ENCODE measurements at regions not wholly inside any gene's neighbourhood (a gene's known extent, or its start where the extent isn't known, plus 50 kb on each side); places are given as distances from the start of the nearest gene placed in this dataset.

DNA sequence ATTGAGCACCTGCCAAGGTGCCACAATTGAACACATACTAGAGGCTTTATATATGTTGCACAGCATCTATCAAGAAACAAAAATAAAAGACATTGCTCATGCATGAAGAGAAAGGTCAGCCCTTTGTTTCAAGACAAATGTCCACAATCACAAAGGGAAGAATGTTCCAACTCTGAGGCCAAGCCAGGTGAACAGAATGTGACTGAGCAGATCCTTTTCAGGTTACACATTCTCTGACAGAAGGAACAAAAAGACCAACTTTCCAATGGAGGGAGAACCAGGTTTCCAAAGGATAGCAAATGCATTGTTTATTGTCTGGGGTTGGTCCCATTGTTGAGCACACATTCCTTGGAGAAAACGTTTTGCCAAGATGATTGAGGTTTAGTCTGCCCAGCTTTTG lies 50.2 kb upstream of the FAM174B start:
- CTCF ChIA-PET = interaction anchor here (1.2 kb wide), 1 partner anchor 9 kb away, joined by 6 read pairs; no protein-coding TSS in a partner anchor
- POLR2A ChIA-PET = no interaction called here
- no peak for DNase-seq (ENCODE audit: extremely low spot score)

DNA sequence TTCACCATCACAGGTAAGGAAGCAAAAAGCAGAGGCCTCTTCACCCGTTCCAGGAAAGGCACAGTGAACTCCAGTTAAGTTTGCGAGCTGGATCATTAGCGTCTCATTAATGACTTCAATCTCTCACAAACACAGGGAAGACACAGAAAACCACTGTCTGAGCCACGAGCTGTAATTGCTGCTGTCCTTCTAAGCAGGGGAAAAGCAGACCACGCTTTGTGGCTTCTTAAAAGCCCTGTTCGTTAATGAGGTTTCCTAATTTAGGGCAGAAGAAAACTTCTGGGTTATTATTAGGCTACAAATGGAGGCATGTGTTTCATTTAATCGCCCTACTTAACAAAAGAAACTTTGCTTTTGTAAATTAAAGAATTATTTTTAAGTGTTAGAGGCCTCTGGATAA lies 50.6 kb upstream of the FAM174B start:
- ChIA-PET POLR2A (no interaction called here), CTCF (interaction anchor here (1.2 kb wide), 1 partner anchor 9 kb away, joined by 6 read pairs; no protein-coding TSS in a partner anchor)
- DNase-seq (ENCODE audit: extremely low spot score) = no peak
- TF ChIP-seq L3MBTL2 (conservative IDR thresholded peaks at IDR 0.05) (no peak), ZNF384 (IDR thresholded peaks at IDR 0.05) (no peak), SP1 (IDR thresholded peaks at IDR 0.05) (no peak), NFRKB (IDR thresholded peaks at IDR 0.05) (no peak), SUZ12 (IDR thresholded peaks at IDR 0.05) (no peak), FOXK2 (IDR thresholded peaks at IDR 0.05) (no peak), FOXA1 (IDR thresholded peaks at IDR 0.05) (no peak), FOXM1 (IDR thresholded peaks at IDR 0.05; ENCODE audit: borderline replicate concordance) (no peak), BHLHE40 (IDR thresholded peaks at IDR 0.05; ENCODE audit: borderline replicate concordance) (no peak), LEF1 (IDR thresholded peaks at IDR 0.05; ENCODE audit: borderline replicate concordance) (no peak)
- TF ChIP-seq, protein P1, sequence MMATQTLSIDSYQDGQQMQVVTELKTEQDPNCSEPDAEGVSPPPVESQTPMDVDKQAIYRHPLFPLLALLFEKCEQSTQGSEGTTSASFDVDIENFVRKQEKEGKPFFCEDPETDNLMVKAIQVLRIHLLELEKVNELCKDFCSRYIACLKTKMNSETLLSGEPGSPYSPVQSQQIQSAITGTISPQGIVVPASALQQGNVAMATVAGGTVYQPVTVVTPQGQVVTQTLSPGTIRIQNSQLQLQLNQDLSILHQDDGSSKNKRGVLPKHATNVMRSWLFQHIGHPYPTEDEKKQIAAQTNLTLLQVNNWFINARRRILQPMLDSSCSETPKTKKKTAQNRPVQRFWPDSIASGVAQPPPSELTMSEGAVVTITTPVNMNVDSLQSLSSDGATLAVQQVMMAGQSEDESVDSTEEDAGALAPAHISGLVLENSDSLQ (IDR thresholded peaks at IDR 0.05) = no peak

More for the DNA sequence above, 50.2 kb upstream of the FAM174B start:
- no peak for TF ChIP-seq LEF1 (IDR thresholded peaks at IDR 0.05; ENCODE audit: borderline replicate concordance)
- TF ChIP-seq ELF4 (IDR thresholded peaks at IDR 0.05) = no peak
- no peak for TF ChIP-seq TARDBP (IDR thresholded peaks at IDR 0.05)
- TF ChIP-seq L3MBTL2 (conservative IDR thresholded peaks at IDR 0.05) = no peak
- TF ChIP-seq ARNT (IDR thresholded peaks at IDR 0.05) = no peak
- no peak for TF ChIP-seq SUZ12 (IDR thresholded peaks at IDR 0.05)
- no peak for TF ChIP-seq SP1 (IDR thresholded peaks at IDR 0.05)

DNA sequence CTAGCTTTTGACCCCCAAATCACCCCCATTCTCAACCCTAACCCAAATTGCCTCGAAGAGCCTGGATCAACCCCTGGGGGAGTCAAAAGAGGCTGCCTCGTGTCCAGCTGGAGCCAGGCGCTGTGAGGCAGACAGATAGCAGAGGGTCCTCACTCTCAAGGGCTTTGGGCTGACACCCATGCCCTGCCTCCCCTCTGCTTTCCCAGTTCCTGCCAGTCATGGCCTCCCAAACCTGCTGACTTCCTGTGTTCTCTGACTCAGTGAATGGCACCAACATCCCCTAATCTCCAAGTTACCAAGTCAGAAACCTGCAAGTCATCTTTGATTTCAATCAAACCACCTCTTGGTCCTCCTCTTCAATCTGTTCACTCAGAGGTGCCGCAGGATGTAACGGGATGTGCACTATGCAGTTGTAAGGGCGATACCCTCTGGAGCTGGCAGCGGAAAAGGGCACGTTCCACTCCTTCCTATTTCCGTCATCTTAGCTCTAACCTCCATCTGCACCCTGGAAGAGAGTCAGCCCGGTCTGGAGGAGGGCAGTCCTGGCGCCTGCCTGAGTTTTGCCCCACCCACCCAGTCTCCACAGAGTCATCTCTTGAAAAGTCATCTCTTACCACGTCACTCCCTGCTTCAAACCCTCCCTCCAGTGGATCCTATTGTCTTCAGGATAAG lies 52.4 kb upstream of the FAM174B start:
- DNase-seq (ENCODE audit: extremely low spot score) = no peak
- TF ChIP-seq CTBP1 (IDR thresholded peaks at IDR 0.05; ENCODE audit: borderline replicate concordance) = no peak
- TF ChIP-seq LEF1 (IDR thresholded peaks at IDR 0.05; ENCODE audit: borderline replicate concordance) = no peak
- TF ChIP-seq ELF4 (IDR thresholded peaks at IDR 0.05) = no peak
- no peak for TF ChIP-seq BHLHE40 (IDR thresholded peaks at IDR 0.05; ENCODE audit: borderline replicate concordance)
- TF ChIP-seq FOXK2 (IDR thresholded peaks at IDR 0.05) = no peak
- no peak for TF ChIP-seq FOXM1 (IDR thresholded peaks at IDR 0.05; ENCODE audit: borderline replicate concordance)
- no peak for TF ChIP-seq TARDBP (IDR thresholded peaks at IDR 0.05)
- TF ChIP-seq NFRKB (IDR thresholded peaks at IDR 0.05) = no peak
- TF ChIP-seq SP1 (IDR thresholded peaks at IDR 0.05) = no peak
- no peak for TF ChIP-seq ZNF384 (IDR thresholded peaks at IDR 0.05)
- CTCF ChIA-PET = no interaction called here
- POLR2A ChIA-PET = no interaction called here

DNA sequence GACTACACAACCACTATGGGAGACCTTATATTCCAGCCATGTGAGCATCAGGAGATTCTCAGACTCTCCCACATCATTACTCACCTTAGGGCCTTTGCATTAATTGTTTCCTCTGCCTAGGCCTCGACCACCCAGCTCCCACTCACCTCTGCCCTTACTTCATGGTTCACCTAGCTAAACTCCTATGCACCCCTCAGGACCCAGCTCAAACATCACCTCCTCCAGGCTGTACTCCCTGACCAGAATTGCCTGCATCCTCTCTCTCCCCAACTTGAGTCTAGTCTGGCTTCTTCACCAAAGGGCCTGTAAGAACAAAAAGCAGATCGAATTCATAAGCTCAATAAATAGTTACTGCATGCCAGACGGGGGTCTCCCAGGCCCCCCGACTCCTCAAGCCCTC lies 53.1 kb upstream of the FAM174B start:
- ChIA-PET POLR2A (no interaction called here), CTCF (interaction anchor here (0.7 kb wide), 1 partner anchor 187 kb away, joined by 4 read pairs; no protein-coding TSS in a partner anchor)
- DNase-seq (ENCODE audit: extremely low spot score) = no peak
- no peak for TF ChIP-seq HDGF (IDR thresholded peaks at IDR 0.05; ENCODE audit: borderline replicate concordance)
- TF ChIP-seq NFRKB (IDR thresholded peaks at IDR 0.05) = no peak
- TF ChIP-seq FOXM1 (IDR thresholded peaks at IDR 0.05; ENCODE audit: borderline replicate concordance) = no peak
- TF ChIP-seq FOXA1 (IDR thresholded peaks at IDR 0.05) = no peak
- no peak for TF ChIP-seq TARDBP (IDR thresholded peaks at IDR 0.05)

DNA sequence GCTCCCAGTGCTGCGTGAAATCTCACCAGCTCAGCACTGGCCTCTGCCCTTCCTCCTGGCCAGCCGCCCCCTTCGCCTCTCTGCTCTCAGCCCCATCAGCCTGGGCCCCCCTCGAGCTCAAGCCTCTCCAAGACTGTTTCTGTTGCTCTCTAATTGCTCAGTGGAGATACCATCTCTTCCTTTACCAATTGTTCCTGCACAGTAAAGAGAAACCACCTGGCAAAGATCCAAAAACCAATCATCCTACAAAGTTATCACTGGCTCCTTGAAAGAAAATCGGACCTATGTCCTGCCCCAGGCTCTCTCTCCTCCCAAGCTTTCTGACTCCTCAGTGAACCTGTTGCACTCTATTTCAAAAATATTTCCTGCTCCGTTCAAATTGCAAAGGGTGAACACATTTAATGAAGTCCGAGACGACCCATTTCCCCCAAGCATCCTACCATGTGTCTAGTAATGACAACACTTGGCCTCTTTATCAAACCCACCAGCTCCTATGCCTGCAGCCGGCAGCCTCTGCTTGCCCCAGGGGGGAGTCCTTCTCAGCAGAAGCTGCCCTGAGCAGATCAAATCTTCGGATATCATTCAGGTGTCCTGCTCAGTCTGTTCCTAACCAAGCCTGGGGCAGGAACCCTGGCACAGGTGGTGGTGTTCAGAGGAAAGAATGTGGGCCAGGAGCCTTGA lies 53.7 kb upstream of the FAM174B start:
- no peak for DNase-seq (ENCODE audit: extremely low spot score)
- TF ChIP-seq FOXK2 (IDR thresholded peaks at IDR 0.05) = no peak
- TF ChIP-seq, protein P1 (IDR thresholded peaks at IDR 0.05) = no peak
- no peak for TF ChIP-seq FOXA1 (IDR thresholded peaks at IDR 0.05)
- TF ChIP-seq ELF4 (IDR thresholded peaks at IDR 0.05) = no peak
- no peak for TF ChIP-seq CTBP1 (IDR thresholded peaks at IDR 0.05; ENCODE audit: borderline replicate concordance)
- no peak for TF ChIP-seq FOXM1 (IDR thresholded peaks at IDR 0.05; ENCODE audit: borderline replicate concordance)
- TF ChIP-seq TARDBP (IDR thresholded peaks at IDR 0.05) = no peak
- no peak for TF ChIP-seq BHLHE40 (IDR thresholded peaks at IDR 0.05; ENCODE audit: borderline replicate concordance)
- TF ChIP-seq SP1 (IDR thresholded peaks at IDR 0.05) = no peak
- TF ChIP-seq HDGF (IDR thresholded peaks at IDR 0.05; ENCODE audit: borderline replicate concordance) = no peak
- no peak for TF ChIP-seq SUZ12 (IDR thresholded peaks at IDR 0.05)
- no peak for TF ChIP-seq LEF1 (IDR thresholded peaks at IDR 0.05; ENCODE audit: borderline replicate concordance)
- TF ChIP-seq ARNT (IDR thresholded peaks at IDR 0.05) = no peak
- TF ChIP-seq ZNF384 (IDR thresholded peaks at IDR 0.05) = no peak
- no peak for TF ChIP-seq NFRKB (IDR thresholded peaks at IDR 0.05)
- TF ChIP-seq L3MBTL2 (conservative IDR thresholded peaks at IDR 0.05) = no peak
- ChIA-PET POLR2A (no interaction called here), CTCF (interaction anchor here (0.7 kb wide), 1 partner anchor 187 kb away, joined by 4 read pairs; no protein-coding TSS in a partner anchor)

DNA sequence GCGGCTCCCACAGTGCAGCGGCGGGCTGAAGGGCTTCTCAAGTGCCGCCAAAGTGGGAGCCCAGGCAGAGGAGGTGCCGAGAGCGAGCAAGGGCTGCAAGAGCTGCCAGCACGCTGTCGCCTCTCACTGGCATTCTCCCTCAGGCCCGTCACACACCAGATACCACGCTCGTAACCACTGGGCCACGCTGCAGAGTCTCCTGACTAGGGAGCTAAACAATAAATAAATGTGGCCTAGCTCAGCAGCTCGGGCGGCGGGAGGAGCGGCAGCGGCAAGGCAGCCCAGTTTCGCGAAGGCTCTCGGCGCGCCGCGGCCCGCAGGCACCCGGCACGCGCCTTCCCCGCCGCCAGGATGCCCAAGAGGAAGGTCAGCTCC lies 55.9 kb upstream of the FAM174B start:
- DNase-seq (ENCODE audit: extremely low spot score) = no peak
- TF ChIP-seq ZNF384 (IDR thresholded peaks at IDR 0.05) (no peak), ARNT (IDR thresholded peaks at IDR 0.05) (no peak), LEF1 (IDR thresholded peaks at IDR 0.05; ENCODE audit: borderline replicate concordance) (no peak), SUZ12 (IDR thresholded peaks at IDR 0.05) (no peak), TARDBP (IDR thresholded peaks at IDR 0.05) (no peak), NFRKB (IDR thresholded peaks at IDR 0.05) (no peak), HDGF (IDR thresholded peaks at IDR 0.05; ENCODE audit: borderline replicate concordance) (no peak), SP1 (IDR thresholded peaks at IDR 0.05) (no peak), CTBP1 (IDR thresholded peaks at IDR 0.05; ENCODE audit: borderline replicate concordance) (no peak), FOXA1 (IDR thresholded peaks at IDR 0.05) (no peak), BHLHE40 (IDR thresholded peaks at IDR 0.05; ENCODE audit: borderline replicate concordance) (no peak), FOXM1 (IDR thresholded peaks at IDR 0.05; ENCODE audit: borderline replicate concordance) (no peak)
- ChIA-PET CTCF (no interaction called here), POLR2A (no interaction called here)
